ENCODE measurements at regions not wholly inside any gene's neighbourhood (a gene's known extent, or its start where the extent isn't known, plus 50 kb on each side); places are given as distances from the start of the nearest gene placed in this dataset.
"Not testable (repeated sequence)": the region's sequence is repeated elsewhere in the genome, so short reads cannot be mapped to it uniquely, and the experiment has no call there.

DNA sequence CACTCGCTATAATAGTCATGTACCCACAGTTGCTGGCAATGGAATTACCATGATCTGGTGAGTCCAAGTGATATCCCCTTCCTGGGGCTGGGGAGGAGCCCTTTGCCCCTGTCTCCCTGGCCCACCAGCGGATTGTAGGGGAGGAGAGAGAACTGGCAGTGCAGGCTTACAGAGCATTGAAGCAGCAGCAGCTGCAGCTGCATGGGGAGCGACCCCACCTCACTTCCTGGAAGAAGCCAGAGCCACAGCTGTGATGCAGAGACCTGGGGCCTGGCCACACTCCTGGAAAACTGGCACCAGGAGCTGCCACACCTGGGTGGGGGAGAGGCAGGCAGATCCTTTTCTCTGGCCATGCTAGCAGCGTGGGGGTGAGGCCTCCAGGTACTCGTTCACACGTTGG is 300.1 kb upstream of the PROK2 start:
- intact Hi-C loops (cut with DNase I): no loop called here
- no peak for ATAC-seq
- DNase-seq: no peak

DNA sequence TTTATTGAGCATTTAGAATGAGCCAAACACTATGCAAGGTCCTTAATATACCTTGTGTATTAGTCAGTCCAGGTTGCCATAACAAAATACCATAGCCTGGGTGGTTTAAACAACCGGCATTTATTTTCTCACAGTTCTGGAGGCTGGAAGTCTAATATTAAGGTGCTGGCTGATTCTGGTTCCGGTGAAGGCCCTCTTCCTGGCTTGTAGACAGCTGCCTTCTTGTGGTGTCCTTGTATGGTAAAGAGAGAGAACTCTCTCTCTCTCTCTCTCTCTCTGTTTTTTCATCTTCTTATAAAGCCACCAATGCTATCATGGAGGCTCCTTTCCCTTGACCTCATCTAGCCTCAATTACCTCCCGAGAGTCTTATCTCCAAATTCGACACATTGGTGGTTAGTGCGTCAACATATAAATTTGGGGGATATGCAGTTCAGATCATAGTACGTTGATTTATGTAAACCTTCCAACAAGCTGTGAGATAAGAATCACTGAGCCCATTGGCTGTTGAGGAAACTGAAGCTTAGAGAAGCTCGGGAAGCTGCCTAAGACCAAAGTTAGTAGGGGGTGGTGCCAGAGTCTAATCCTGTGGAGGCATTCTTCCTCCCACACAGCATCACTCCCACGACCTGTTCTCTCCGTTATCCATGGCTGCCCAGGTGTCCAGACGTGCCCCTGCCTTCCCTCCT is 298.0 kb upstream of the PROK2 start:
- ATAC-seq: no peak
- intact Hi-C loops (cut with DNase I): no loop called here
- no peak for DNase-seq

DNA sequence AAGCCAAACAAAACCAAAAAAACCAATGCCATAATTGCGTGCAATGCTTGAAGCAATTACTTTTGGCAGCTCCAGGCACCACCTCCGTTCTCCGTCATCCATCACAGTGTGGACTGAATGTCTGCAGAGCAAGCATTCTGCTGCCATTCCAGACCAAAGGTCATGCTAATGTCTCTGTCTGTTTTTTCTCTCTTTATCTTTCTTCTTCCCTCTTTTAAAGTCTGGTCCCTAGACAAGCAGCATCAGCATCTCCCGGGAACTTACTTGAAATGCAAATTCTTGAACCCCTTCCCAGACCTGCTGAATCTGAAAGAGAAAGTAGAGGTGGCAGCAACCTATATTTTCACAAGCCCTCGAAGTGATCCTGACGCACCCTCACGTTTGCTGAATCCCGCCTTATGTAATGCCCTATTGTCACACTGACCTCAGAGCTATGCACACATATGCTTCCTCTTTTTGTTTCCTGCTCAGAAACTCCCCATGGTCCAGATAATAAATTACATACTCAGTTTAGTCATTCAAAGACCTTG is 297.3 kb upstream of the PROK2 start:
- DNase-seq (no peak), ATAC-seq (peak; percentile 48 to 54)
- intact Hi-C loops (cut with DNase I): no loop called here

DNA sequence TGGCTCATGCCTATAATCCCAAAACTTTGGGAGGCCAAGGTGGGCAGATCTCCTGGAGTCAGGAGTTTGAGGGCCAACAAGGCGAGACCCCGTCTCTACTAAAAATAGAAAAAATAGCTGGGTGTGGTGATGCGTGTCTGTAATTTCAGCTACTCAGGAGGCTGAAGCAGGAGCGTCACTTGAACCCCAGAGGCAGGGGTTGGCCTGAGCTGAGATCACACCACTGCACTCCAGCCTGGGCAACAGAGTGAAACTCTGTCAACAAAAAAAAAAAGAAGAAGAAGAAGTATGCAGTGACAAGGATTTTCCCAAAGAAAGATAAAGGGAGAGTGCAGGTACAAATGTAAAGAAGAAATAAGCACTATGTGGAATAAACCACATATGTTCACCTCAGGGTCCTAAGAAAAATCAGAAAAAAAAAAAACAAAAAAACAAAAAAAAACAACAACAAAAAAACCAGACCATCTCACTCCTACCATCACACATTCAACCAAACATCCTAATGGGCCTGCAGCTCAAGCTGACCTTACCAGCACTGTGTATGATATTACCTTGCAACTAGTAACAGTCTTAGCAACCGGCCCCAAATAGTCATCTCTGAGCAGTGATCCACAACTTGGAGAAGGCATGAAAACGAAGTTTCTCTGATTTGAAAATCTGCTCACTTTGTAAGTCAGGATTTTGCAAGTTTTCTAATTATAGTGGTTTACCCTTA is 296.7 kb upstream of the PROK2 start:
- ATAC-seq (no peak), DNase-seq (no peak)
- intact Hi-C loops (cut with DNase I): no loop called here

DNA sequence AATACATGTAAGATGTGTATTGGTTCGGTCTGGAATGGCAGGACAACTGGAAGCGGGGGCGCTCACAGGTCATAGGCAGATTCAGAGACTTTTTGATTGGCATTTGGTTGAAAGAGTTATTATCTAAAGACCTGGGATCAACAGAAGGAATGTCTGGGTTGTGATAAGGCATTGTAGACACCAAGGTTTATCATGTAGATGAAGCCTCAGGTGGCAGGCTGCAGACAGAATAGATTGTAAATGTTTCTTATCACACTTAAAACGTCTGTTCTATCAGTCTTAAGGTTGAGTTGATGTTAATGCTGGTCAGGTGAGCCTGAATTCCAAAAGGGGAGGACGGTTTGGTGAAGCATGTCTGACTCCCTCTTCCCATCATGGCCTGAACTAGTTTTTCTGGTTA is 295.9 kb upstream of the PROK2 start:
- intact Hi-C loops (cut with DNase I): no loop called here
- ATAC-seq (no peak), DNase-seq (no peak)

DNA sequence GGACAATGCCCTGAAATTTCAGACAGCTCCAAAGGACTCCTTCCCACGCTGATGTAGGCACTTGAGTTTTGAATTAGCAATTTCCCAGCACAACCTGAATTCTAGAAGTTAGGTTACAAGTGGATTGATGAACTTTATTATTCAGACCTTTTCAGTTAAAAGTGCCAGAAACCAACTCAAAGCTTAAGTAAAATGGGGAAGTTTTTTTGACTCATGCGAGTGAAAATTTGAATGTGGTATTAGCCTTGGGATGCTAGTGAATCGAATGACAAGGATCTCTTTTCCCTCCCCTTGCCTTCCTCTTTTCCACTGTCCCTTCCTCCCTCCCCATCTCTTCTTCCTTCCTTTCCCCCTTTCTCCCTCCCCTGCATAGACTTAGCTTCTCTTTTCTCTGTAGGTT is 295.1 kb upstream of the PROK2 start:
- intact Hi-C loops (cut with DNase I): no loop called here
- no peak for DNase-seq
- peak in 1 of 2 donors; percentile 45 for ATAC-seq

DNA sequence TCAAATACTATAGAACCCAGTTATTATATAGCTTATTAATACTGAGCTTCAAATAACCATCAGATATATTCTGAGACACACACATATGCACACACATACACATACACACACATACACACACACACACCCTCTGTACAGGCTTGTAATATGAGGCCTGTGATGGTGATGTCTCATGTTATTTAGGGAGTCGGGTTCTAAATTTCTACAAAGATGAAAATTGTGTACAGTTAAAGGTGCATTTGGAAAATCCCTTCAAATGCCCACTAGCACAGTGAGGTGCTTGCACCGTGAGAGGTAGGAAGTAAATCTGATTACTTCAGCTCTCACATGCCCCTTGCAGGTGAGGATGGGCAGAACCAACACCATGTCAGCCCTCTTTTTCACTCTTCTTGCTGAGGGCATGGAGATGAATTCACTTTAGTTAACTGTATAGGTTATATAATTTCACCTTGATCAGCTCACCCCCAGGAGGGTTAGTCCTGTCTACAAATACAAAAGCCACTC is 294.5 kb upstream of the PROK2 start:
- intact Hi-C loops (cut with DNase I): no loop called here
- DNase-seq: no peak
- ATAC-seq: no peak

DNA sequence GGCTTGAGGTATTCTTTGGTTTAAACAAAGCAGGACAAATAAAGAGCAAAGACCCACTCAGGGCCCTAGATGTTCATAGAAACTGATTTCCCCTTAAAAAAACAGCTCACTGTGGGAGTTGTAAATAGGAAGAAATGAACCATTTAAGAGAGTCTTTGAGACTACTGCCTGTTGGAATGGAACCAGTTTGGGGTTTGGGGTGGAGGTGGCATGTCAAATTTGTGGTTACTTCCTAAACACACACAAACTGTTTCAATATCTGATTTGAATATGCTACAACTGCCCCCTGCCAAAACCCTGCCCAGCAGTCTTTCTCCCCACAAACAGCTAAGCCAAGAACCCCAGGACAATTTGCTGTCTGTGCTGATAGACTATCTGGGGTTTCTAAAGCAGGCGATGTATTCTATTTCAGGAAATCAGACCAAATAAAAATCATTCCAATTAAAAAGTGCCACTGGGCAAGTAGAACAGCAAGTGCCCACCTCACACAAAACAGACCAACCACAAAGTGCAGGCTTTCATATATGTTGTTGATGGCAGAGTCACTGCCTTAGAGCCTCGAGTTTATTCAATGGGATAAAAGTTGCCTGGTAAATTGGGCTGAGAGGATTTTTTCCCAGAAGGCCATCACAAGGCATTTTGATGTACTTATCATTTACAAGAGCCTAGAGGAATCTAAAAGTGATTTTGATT is 293.9 kb upstream of the PROK2 start:
- DNase-seq (no peak), ATAC-seq (no peak)
- intact Hi-C loops (cut with DNase I): no loop called here

DNA sequence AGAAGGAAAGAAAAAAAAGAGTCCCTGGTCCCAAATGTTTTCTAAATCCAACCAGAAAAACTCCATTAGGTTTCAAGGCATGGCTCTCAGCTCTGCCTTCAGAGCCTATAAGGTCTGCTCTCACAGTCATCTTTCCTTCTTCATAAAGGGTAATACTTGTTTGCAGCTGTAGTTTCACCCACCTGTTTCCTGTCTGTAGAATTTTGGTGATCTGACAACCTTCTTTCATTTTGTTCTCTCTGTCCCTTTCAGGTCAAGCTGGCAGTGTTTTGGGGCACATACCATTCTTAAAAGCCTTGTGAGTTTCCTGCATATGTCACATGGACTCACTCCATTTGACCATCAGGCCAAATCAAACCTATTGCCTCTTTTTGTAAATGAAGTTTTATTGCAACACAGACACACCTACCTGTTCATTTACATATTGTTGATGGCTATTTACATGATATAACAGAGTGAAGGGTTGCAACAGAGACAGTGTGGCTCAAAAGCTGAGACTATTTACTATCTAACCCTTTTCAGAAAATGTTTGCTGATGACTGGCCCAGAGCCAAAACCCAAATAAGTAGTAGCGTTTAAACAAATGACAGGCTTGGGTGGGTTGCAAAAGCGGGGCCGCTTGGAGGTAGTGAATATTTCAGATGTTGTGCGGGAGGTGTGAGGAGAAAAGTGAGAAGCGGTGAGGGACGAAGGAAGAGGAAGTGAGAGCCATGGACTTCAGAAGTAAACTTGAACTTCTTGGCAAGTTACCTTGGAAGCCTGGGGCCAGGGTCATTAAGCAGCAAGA is 292.7 kb upstream of the PROK2 start:
- DNase-seq (no peak), ATAC-seq (no peak)
- intact Hi-C loops (cut with DNase I): no loop called here

DNA sequence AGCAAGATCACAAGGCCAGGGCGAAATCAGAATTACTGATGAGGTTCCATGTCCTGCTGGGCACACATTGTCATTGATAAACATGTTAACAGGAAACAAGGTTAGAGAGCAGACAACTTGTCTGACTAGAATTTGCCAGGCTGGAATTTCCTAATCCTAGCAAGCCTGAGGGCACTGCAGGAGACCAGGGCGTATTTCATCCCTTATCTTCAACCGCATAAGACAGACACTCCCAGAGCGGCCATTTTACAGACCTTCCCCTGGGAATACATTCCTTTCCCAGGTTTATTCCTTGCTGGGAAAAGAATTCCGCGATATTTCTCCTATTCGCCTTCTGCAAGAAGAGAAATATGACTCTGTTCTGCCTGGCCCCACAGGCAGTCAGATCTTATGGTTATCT is 290.9 kb upstream of the PROK2 start:
- intact Hi-C loops (cut with DNase I); ATAC-seq: not testable (repeated sequence)

DNA sequence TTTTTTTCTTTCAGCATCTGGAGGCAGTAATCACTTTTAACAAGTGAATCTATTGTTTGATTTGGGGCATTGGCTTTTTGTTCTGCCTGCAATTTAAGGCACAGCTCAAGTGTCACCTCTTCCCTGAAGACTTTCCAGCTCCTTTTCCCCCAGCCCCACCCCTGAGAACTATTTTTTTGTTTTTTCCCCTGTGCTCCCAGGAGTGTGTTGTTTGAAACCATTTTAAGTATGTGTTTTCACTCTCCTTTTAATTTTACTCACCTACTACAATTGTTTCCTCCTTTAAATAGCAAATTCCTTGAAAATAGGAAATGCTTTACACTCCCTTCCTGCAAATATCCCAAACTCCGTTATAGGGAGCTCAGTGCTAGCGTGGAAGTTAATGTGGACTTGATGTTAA is 286.7 kb upstream of the PROK2 start:
- ATAC-seq: no peak
- DNase-seq: no peak
- intact Hi-C loops (cut with DNase I): no loop called here

More for the DNA sequence above, 290.9 kb upstream of the PROK2 start:
- not testable (repeated sequence) for DNase-seq

DNA sequence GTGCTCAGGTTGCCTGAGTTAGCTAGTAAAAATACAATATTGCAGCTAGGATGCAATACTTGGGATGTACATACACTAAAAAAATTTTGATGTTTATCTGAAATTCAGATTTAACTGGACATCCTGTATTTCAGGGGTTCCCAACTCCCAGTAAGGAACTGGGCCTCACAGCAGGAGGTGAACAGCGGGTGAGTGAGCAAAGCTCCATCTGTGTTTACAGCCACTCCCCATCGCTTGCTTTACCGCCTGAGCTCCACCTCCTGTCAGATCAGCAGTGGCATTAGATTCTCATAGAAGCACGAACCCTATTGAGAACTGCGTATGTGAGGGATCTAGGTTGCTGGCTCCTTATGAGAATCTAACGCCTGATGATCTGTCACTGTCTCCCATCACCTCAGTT is 285.1 kb upstream of the PROK2 start:
- no peak for ATAC-seq
- DNase-seq: no peak
- intact Hi-C loops (cut with DNase I): no loop called here

DNA sequence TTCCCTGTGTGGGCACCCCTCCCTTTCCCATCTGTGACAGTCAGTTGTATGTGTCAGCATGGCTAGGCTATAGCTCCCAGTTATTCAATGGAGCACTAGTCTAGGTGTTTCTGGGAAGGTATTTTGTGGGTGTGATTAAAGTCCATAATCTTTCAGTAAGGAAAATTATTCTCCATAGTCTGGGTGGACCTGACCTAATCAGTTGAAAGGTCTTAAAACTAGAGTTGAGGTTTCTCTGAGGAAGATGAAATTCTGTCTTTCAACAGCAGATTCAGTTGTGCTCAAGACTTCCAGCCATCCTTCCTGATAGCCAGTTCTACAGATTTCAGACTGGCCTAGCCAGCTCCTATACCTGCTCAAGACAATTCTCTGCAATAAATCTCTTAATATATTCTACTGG is 284.6 kb upstream of the PROK2 start:
- intact Hi-C loops (cut with DNase I): no loop called here
- ATAC-seq (no peak), DNase-seq (no peak)

DNA sequence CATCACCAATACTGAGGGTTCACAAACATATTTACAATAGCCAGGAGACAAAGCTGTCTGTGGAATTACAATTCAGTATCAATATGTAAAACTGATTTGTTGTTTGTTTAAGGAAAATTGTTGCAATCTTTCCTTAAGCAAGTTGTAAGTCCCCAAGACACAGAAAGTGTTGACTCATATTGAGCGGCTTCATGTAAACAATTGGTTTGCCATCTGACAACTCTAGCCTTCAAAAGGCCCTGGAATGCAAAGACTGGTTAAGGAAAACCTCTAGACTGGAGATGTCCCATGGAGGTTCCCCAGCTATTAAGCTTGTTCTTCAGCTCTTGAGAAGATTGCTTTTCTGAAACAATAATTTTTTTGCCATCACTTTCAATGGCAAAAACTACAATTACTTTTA is 283.7 kb upstream of the PROK2 start:
- DNase-seq (no peak), ATAC-seq (no peak)
- intact Hi-C loops (cut with DNase I): no loop called here

DNA sequence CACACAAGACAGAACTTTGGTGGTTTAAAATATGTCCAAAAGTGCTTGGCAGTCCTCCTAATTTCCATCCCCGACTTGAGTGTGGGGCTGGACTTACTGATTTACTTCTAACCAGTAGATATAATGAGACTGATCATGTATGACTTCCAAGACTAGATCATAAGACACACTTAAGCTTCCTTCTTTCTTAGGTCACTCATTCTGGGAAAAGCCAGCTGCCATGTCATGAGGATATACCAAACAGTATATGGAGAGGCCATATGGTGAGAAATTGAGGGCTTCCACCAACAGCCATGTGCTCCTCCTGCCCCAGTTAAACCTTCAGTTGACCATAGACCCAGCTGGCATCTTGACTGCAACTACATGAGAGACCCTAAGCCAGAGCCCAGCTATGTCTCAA is 282.8 kb upstream of the PROK2 start:
- DNase-seq (no peak), ATAC-seq (no peak)
- intact Hi-C loops (cut with DNase I): no loop called here

DNA sequence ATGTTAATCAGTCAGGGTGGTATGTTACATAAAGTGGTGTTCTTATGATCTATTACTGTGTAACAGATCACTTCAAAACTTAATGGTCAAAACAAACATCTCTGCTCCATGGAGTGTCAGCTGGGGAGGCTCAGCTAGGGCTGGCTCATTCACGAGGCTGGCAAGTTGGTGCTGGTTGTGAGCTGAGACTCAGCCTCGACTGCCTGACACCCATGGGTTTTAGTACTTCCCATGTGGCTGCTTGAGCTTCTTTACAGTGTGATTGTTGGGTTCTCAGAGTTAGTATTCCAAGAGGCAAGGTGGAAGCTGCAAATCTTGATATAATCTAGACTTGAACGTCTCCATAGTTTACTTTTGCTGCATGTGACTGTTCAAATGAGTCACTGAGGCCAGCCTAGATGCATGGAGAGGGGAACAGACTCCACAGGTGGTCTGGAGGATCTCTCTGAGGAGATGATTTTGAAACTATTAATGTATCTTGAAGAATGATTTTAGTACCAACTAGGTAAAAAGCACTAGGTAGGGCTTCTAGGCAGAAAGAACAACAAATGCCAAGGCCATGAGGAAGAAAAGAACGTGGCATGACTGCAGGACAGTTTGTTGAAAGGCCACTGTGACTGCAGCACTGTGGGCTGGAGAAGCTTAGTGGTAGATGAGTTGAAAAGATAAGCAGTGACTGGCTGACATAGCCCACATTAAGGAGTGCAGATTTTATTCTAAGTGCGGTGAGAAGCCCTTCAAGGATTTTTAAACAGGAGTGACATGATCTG is 281.1 kb upstream of the PROK2 start:
- DNase-seq (no peak), ATAC-seq (no peak)
- intact Hi-C loops (cut with DNase I): no loop called here

DNA sequence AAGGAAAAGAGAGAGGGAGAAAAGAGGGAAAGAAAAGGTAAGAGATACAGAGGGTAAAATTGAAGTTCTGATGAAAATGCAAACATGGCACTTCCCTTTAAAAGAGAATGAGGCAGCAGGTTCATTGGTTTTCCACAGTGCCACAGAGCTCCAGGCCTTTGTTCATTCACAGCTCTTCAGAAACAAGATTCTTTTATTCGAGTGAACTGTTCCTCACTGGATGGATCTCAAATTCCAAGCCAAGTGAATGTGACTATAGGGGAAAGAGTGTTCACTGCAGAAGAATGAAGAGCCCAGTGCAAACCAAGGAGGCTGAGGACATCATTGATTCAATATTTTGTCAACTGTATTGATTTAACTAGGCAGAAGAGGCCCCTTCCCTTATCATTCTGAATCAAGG is 280.3 kb upstream of the PROK2 start:
- ATAC-seq: no peak
- intact Hi-C loops (cut with DNase I): no loop called here
- no peak for DNase-seq

DNA sequence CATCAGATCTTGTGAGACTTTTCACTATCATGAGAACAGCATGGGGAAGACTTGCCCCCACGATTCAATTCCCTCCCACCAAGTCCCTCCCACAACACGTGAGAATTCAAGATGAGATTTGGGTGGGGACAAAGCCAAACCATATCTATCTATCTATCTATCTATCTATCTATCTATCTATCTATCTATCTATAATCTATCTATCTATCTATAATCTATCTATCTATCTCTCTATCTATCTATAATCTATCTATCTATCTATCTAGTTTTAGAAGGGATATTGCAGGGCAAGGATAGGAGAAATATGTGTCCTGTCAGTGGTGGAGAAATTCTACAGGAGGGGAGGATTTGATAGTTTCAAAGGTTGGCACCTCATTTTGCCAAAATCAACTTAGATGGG is 279.8 kb upstream of the PROK2 start:
- intact Hi-C loops (cut with DNase I); DNase-seq; ATAC-seq: not testable (repeated sequence)

DNA sequence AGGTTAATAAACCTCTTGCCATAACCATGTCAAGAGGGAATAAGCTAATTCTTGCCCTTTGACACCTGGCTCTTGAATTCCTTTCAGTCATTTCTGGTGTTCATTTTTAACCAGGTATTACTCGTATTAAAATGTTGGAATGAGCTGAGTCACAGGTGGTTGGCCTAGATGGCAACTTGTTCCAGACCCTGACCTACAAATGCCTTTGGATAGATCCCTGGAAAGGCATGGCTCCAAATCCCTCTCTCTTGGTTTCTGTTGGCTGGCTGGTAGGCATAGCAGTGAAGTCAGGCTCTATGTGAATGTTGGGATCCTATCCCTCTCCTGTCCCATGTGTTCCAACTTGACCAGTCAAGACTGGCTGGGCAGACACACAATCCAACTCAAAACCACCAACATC is 277.1 kb upstream of the PROK2 start:
- intact Hi-C loops (cut with DNase I): no loop called here
- DNase-seq: no peak
- ATAC-seq: no peak

Measured in left cardiac atrium (tissue), 4 donors.